Gastroesophageal sphincter (tissue), 4 donors: ENCODE measurements at regions not wholly inside any gene's neighbourhood (a gene's known extent, or its start where the extent isn't known, plus 50 kb on each side); places are given as distances from the start of the nearest gene placed in this dataset.

ENCODE experiments used
- ATAC-seq: fragments of 150-250 bp; one replicate; pipeline ENCODE4 v1.9.1; 2016; ENCODE audit warnings: mild to moderate bottlenecking, moderate library complexity
- H3K27ac ChIP-seq, 4 donors: fragments of 200-600 bp; sonication (generic) in 3 of 4; 1 replicate in 3 of 4; 2 replicates in 1 of 4; pipeline ENCODE4 v1.5.1; 2016 to 2019
- H3K27me3 ChIP-seq: fragments of 200-600 bp; sonication (generic); one replicate; pipeline ENCODE4 v1.5.1; 2019
- H3K36me3 ChIP-seq, 2 donors: fragments of 200-600 bp; sonication (generic); one replicate each; pipeline ENCODE4 v1.5.1; 2019; ENCODE audit warnings: control low read depth in 1 of 2
- H3K4me1 ChIP-seq, 3 donors: fragments of 200-600 bp; sonication (generic); 1 replicate in 2 of 3; 2 replicates in 1 of 3; pipeline ENCODE4 v1.5.1; 2016 to 2019; ENCODE audit warnings: control low read depth in 2 of 3
- H3K4me3 ChIP-seq, 2 donors: fragments of 200-600 bp; sonication (generic); one replicate each; pipeline ENCODE4 v1.5.1; 2019; ENCODE audit warnings: mild to moderate bottlenecking in 1 of 2, moderate library complexity in 1 of 2
- H3K9me3 ChIP-seq, 3 donors: fragments of 200-600 bp; sonication (generic); one replicate each; pipeline ENCODE4 v1.5.1; 2017 to 2019; ENCODE audit warnings: control low read depth in 2 of 3
- EP300 ChIP-seq: sonication (generic); formaldehyde crosslinking; IDR thresholded peaks from one replicate; pipeline ENCODE4 v1.6.1; 2017; ENCODE audit warnings: antibody characterized with exemption, mild to moderate bottlenecking
- POLR2A ChIP-seq, 2 donors: fragments of 450-650 bp; IDR thresholded peaks; one replicate each; pipeline ENCODE4 v1.6.1; 2017; ENCODE audit warnings: antibody characterized with exemption in 2 of 2, mild to moderate bottlenecking in 2 of 2, moderate library complexity in 1 of 2
- POLR2AphosphoS5 ChIP-seq: sonication (generic); formaldehyde crosslinking; IDR thresholded peaks from one replicate; pipeline ENCODE4 v1.6.1; 2017; ENCODE audit warnings: antibody characterized with exemption
- WGBS, 2 donors: methylation state at CpG; one replicate each; pipeline ENCODE4 v1.1.5; 2018; ENCODE audit warnings: low coverage in 1 of 2; 5-methylcytosine and 5-hydroxymethylcytosine counted together
- TF ChIP-seq, protein P1 (sequence below), 4 experiments: fragments of 200-600 bp in 2 of 4; fragments of 450-650 bp in 2 of 4; sonication (generic) in 1 of 4; IDR thresholded peaks; one replicate each; pipeline ENCODE4 v1.5.1; 2017 to 2019; ENCODE audit warnings: antibody characterized with exemption in 4 of 4, mild to moderate bottlenecking in 2 of 4, moderate library complexity in 2 of 4

DNA sequence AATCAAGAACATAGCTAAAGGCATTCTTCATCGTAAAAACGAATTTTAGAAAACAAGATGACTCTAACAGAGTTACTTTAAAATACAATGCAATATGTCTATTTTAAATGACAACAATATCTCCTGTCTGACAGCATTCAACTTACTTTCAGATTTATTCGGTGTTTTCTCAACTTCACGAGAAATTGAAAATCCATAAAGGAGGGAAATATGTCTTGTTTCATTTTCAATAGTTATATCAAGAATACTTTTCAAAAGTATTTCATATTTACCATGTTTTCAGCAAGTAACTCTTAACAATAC, 254.8 kb downstream of the DAD1 start:
- Histone ChIP-seq H3K4me3 (no peak overlapping the region), H3K4me1 (peaks cover 0 to 24% (median 0%) of the 10 kb centered on the region in 3 donors), H3K27ac (no peak overlapping the region), H3K27me3 (no peaks in the 10 kb centered on the region), H3K9me3 (peaks cover 0 to 8% (median 0%) of the 10 kb centered on the region in 3 donors), H3K36me3 (no peaks in the 10 kb centered on the region)
- no peak for ATAC-seq
- 76 to 79% methylated on average over 4 of the region's 4 CpGs for WGBS, 2 donors
- no peak for TF ChIP-seq POLR2A (IDR thresholded peaks at IDR 0.05)

DNA sequence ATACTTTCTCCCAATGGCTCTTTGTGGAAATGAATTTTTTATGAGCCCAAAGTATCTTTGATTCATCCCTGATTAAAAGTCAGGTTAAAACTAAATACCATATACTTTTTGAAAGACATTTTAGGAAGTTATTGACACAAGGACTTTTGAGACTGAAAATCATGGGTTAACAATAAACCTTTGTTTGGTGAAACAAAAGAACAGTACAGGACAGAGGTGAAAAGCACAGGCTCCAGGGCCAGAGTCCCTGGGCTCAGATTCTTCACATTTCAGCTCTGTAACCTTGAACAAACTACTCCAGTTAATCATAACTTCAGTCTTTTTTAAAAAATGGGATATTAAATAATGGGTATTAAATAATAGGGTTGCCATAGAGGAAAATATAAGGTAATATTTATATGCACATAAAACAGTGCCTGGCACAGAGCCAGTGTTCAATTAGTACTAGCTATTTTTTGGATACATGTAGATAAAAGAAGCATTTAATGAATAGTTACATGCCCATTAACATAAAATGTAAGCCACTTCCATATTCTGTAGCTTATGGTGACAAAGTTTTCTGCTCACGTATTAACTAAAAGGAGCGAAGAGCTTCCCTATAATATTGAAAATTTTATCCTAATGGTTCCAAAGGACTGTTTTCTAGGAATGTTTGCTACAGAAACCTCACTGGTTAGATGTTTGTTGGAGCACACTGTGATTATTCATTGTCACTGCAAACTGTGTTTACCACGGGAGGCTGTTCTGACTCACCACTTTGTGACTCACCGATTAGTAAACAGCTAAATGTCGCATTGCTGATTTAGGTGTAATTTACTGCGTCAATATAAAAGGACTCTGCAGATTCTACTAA, 255.4 kb downstream of the DAD1 start:
- no peak for TF ChIP-seq POLR2A (IDR thresholded peaks at IDR 0.05)
- TF ChIP-seq, protein P1, sequence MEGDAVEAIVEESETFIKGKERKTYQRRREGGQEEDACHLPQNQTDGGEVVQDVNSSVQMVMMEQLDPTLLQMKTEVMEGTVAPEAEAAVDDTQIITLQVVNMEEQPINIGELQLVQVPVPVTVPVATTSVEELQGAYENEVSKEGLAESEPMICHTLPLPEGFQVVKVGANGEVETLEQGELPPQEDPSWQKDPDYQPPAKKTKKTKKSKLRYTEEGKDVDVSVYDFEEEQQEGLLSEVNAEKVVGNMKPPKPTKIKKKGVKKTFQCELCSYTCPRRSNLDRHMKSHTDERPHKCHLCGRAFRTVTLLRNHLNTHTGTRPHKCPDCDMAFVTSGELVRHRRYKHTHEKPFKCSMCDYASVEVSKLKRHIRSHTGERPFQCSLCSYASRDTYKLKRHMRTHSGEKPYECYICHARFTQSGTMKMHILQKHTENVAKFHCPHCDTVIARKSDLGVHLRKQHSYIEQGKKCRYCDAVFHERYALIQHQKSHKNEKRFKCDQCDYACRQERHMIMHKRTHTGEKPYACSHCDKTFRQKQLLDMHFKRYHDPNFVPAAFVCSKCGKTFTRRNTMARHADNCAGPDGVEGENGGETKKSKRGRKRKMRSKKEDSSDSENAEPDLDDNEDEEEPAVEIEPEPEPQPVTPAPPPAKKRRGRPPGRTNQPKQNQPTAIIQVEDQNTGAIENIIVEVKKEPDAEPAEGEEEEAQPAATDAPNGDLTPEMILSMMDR (IDR thresholded peaks at IDR 0.05), result no peak
- TF ChIP-seq EP300, result no peak
- TF ChIP-seq POLR2AphosphoS5, result no peak
- Histone ChIP-seq H3K27ac (no peak overlapping the region), H3K36me3 (no peaks in the 10 kb centered on the region), H3K4me1 (peaks cover 0 to 18% (median 0%) of the 10 kb centered on the region in 3 donors), H3K27me3 (no peaks in the 10 kb centered on the region), H3K9me3 (peaks cover 0 to 13% (median 0%) of the 10 kb centered on the region in 3 donors), H3K4me3 (no peak overlapping the region)
- WGBS, 2 donors, result 49 to 51% methylated on average over 6 of the region's 6 CpGs
- peak; percentile 31 for ATAC-seq

GRCh38 chr14:22332686-22333421, 256.2 kb downstream of the DAD1 start:
- H3K36me3 ChIP-seq, result no peaks in the 10 kb centered on the region
- H3K9me3 ChIP-seq, result peaks cover 0 to 18% (median 0%) of the 10 kb centered on the region in 3 donors
- TF ChIP-seq POLR2AphosphoS5 (no peak), EP300 (no peak), POLR2A (IDR thresholded peaks at IDR 0.05) (no peak)
- TF ChIP-seq, protein P1 (IDR thresholded peaks at IDR 0.05), result no peak
- H3K27me3 ChIP-seq, result no peaks in the 10 kb centered on the region
- 86 to 96% methylated on average over 2 of the region's 2 CpGs for WGBS, 2 donors
- no peak overlapping the region for H3K4me3 ChIP-seq
- H3K4me1 ChIP-seq, result peaks cover 0 to 10% (median 0%) of the 10 kb centered on the region in 3 donors
- no peak for ATAC-seq
- no peak overlapping the region for H3K27ac ChIP-seq

DNA sequence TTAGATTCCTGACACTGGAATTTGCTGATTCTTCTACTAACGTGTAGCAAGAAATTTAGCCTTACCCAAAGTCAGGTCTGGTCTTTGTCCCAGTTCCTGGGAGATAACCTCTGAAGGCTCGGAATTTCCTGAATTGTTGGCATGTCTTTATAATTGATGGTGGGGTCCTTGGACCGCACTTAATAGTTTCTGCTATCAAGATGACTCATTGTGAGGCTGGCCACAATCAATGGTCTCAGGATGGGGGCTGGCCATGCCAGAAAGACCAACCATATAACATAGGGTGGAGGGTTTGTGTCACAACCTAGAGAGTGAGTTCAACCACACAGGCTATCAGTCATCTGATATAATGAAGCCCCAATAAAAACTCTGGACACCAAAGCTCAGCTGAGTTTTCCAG, 259.7 kb downstream of the DAD1 start:
- H3K27me3 ChIP-seq, result peaks cover 1% of the 10 kb centered on the region
- 70% methylated on average over 3 of the region's 3 CpGs; no CpG with 5 or more reads in 1 of the 2 donors for WGBS, 2 donors

GRCh38 chr14:22325676-22326400, 263.2 kb downstream of the DAD1 start:
- no peaks in the 10 kb centered on the region for H3K4me1 ChIP-seq
- ATAC-seq, result no peak
- H3K4me3 ChIP-seq, result no peak overlapping the region
- peaks cover 0 to 21% (median 0%) of the 10 kb centered on the region in 3 donors for H3K9me3 ChIP-seq
- H3K27ac ChIP-seq, result no peak overlapping the region
- TF ChIP-seq, protein P1 (IDR thresholded peaks at IDR 0.05), result no peak
- TF ChIP-seq POLR2AphosphoS5 (no peak), POLR2A (IDR thresholded peaks at IDR 0.05) (no peak), EP300 (no peak)
- 50% methylated on average over 2 of the region's 2 CpGs; no CpG with 5 or more reads in 1 of the 2 donors for WGBS, 2 donors
- no peaks in the 10 kb centered on the region for H3K36me3 ChIP-seq
- H3K27me3 ChIP-seq, result peaks cover 14% of the 10 kb centered on the region

More for the DNA sequence above, 259.7 kb downstream of the DAD1 start:
- Histone ChIP-seq H3K4me1 (peaks cover 0 to 7% (median 0%) of the 10 kb centered on the region in 3 donors), H3K27ac (no peak overlapping the region), H3K4me3 (no peak overlapping the region), H3K9me3 (peaks cover 0 to 21% (median 0%) of the 10 kb centered on the region in 3 donors), H3K36me3 (no peaks in the 10 kb centered on the region)
- no peak for ATAC-seq
- TF ChIP-seq EP300 (no peak), POLR2AphosphoS5 (no peak)
